ENCODE measurements at regions not wholly inside any gene's neighbourhood (a gene's known extent, or its start where the extent isn't known, plus 50 kb on each side); places are given as distances from the start of the nearest gene placed in this dataset.

DNA sequence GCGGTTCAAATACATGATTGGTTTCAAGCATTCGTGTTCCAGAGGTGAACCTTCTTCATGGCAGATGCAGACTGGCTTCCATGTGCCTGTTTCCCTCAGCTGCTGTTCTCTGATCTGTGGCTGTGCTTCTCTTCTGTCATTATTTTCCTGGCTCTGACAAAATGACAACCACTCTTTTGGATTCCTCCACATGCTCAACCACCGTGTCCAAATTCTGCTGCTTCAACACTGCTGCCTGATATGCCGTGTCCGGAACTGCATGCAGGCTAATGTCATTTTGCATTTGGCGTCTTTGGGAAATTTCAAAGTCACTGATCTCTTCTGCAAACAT, 368.7 kb upstream of the ZNF608 start:
- 69 to 74% methylated on average over 6 of the region's 6 CpGs for WGBS, 2 donors
- intact Hi-C loops (cut with DNase I; ENCODE audit: low total_unique reads), result no loop called here
- TF ChIP-seq CTCF (IDR thresholded peaks at IDR 0.05) (no peak), POLR2A (IDR thresholded peaks at IDR 0.05) (no peak)
- DNase-seq (ENCODE audit: low spot score in 2 of 2), result no peak
- no peak overlapping the region for H3K4me3 ChIP-seq (ENCODE audit: low read depth, poor library complexity, severe bottlenecking)

DNA sequence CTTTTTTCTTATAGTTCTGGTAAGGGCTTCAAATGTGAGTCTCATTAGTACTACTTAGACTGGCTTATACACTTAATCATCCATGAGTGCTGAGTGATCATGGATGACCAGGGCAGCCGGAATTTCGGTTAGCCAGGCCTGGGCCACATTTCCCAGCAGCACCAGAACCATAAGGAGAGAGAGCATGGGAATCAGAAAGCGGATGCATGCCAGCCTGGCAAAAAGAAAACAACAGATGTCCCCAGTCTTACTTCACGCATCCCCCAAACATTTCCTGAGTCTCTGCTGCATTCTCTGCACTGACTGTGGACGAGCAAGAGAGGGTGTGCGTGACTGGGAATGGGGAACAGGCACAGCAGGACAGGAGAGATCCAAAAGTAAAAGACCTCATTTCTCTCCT, 371.1 kb upstream of the ZNF608 start:
- 73 to 77% methylated on average over 6 of the region's 6 CpGs for WGBS, 2 donors
- intact Hi-C loops (cut with DNase I; ENCODE audit: low total_unique reads), result no loop called here
- TF ChIP-seq POLR2A (IDR thresholded peaks at IDR 0.05), result no peak
- no peak for TF ChIP-seq CTCF (IDR thresholded peaks at IDR 0.05)
- DNase-seq (ENCODE audit: low spot score in 2 of 2), result no peak
- no peak overlapping the region for H3K4me3 ChIP-seq (ENCODE audit: low read depth, poor library complexity, severe bottlenecking)

DNA sequence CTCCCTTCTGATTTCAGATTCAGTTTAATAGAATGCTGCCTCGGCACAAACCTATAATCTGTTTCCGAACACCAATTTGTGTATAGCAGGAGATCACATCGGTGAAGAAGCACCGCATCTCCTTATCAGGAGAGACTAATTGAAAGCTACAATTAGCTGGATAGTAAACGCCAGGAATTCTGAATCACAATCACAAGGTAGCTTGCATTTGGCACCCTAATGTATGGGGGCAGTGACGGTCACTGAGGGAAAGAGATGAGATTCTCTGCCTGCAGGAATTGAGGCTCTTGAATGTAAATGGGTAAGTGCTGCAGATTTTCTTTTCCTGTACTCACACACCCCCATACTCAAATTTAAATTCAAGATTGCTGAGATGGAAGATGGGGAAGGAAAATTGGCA, 373.6 kb upstream of the ZNF608 start:
- WGBS, 2 donors, result 75 to 78% methylated on average over 6 of the region's 6 CpGs
- no peak for DNase-seq (ENCODE audit: low spot score in 2 of 2)
- TF ChIP-seq POLR2A (IDR thresholded peaks at IDR 0.05) (no peak), CTCF (IDR thresholded peaks at IDR 0.05) (no peak)
- no peak overlapping the region for H3K4me3 ChIP-seq (ENCODE audit: low read depth, poor library complexity, severe bottlenecking)
- intact Hi-C loops (cut with DNase I; ENCODE audit: low total_unique reads), result no loop called here

DNA sequence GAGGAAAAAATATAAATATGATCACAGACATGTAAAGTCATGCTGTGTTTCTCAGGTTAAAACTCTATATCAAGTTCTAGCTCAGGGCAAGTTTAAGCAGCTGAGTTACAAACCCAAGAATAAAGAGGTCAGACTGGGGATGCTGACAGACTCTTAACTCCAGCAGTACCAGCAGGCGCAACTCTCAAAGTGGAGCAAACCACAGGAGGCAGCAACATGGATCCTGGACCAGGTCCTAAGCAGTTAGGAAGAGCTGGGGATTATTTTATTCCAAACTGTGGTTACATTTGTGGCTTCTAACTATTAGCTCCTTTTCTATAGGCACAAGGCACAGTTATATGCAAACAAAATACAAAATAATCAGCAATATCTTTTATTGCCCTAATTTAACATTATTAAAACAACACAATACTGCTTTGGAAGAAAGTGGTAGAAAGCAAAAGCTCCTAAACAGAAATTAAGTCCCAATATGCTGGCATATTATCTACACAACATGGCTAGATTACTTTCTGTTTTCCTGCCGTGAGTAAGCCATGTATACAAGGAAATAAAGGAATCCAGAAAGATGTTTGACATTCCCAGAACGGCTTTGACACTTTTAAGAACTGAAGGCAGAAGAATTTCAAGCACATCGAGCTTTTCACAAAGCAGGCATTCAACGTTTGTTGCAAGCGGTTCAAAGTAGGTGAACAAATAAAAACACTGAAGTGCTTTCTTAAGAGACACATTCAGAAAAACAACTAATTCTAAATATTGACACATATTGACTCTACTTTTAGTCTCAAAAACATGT, 378.8 kb upstream of the ZNF608 start:
- intact Hi-C loops (cut with DNase I; ENCODE audit: low total_unique reads), result no loop called here
- H3K4me3 ChIP-seq (ENCODE audit: low read depth, poor library complexity, severe bottlenecking), result no peak overlapping the region
- no peak for DNase-seq (ENCODE audit: low spot score in 2 of 2)
- TF ChIP-seq CTCF (IDR thresholded peaks at IDR 0.05), result no peak
- no peak for TF ChIP-seq POLR2A (IDR thresholded peaks at IDR 0.05)
- WGBS, 2 donors, result 50 to 60% methylated on average over 6 of the region's 6 CpGs

DNA sequence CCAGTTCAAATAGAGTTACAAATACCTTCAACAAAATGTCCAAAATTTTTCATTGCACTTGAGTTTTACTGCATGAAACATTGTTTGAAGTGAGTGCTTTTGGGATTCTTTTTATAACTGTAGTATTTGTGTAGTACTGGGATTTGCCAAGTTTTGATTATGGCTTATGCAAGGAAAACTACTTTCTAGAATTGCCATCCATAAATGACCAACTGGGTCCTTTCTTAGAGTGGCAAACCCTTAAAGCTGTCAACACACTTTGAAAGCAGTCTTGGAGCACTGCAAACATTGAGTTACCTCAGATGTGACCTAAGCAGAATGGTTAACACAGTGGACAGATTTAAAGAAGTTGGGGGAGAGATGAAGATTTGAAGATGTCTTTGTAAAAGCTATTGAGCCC, 379.6 kb upstream of the ZNF608 start:
- no peak for TF ChIP-seq POLR2A (IDR thresholded peaks at IDR 0.05)
- no peak for TF ChIP-seq CTCF (IDR thresholded peaks at IDR 0.05)
- intact Hi-C loops (cut with DNase I; ENCODE audit: low total_unique reads), result no loop called here
- no peak for DNase-seq (ENCODE audit: low spot score in 2 of 2)
- H3K4me3 ChIP-seq (ENCODE audit: low read depth, poor library complexity, severe bottlenecking), result no peak overlapping the region

Measured in lower leg skin (tissue), 4 donors.